IPS DF 4.7 (cell line): ENCODE measurements at regions not wholly inside any gene's neighbourhood (a gene's known extent, or its start where the extent isn't known, plus 50 kb on each side); places are given as distances from the start of the nearest gene placed in this dataset.
"Not testable (repeated sequence)": the region's sequence is repeated elsewhere in the genome, so short reads cannot be mapped to it uniquely, and the experiment has no call there.

ENCODE experiments used
- DNase-seq: peaks from one replicate; pipeline ENCODE4 v3.0.0-alpha.2; 2013; ENCODE audit warnings: low spot score; ENCODE audit errors: extremely low read depth

- DNase-seq = no peak
These were observed 592.4 kb downstream of the EPM2A start for GRCh38 chr6:145142958-145143357.

DNA sequence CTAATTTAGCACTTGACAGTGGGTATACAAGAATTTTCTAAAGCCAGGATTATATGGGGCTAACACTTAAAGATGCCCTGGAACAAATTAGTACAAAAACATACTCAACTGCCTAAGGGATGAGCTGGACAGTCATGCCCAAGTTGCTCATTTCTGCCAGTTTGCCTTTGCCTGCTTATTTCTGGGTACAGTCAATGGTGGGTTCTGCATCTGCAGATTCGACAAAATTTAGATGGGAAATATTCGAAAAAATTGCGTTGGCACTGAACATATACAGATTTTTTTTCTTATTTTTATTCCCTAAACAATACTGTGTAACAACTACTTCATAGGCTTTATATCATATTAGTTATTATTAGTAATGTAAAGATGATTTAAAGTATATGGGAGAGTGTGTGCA lies 591.9 kb downstream of the EPM2A start:
- no peak for DNase-seq

- DNase-seq = no peak
These were observed 587.8 kb downstream of the EPM2A start for GRCh38 chr6:145147559-145147958.

DNA sequence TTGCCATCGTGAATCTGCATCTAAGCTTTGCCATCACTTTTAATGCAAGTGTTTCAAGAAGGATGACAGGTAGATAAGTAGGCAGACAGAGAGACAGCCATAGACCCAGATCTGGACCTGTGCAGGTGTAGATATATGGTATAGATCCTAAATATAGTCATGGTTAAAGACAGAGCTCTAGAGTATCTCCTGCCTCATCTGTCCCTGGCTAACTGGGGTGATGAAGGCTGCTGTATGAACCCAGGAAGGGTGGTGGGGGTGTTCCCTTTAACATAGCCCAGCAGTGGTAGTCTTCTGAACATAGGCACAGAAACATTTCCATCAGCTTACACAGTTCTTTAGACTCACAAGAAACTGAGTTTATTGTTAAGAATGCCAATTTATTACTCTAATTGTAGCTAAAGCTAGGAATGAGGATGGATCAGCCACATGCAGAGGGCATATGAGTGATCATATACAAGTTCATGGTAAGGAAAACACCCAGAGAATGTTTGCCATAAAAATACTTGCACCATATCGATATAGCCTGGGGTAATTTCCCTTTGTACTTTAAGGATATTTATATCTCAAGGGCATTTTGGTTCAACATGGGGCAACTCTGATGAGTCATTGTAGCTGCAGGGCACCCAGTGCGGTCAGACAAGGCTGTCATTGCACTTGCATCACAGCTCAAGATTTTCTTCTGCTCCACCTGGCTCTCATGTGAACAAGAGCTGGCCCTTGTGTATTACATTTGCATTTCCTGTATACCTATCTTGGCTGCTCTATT lies 587.2 kb downstream of the EPM2A start:
- no peak for DNase-seq

DNA sequence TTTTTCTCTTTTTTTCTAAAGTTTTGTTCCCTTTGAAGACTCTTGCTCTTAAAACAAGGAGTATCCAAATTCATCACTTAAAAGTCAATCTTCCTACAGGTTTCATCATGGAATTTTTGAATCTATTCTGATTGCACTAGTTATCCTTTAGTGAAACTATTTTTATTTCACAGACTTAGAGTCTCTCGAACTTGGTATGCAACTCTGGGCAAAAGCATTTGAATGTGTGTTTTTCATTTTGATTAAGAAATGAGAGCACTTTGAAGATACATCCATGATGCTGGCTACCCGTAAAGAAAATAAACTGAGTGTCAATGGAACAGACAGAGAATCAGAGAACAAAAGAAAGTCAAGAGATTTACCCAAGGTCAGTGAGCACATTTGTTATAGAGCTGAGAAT lies 586.5 kb downstream of the EPM2A start:
- DNase-seq = no peak

DNA sequence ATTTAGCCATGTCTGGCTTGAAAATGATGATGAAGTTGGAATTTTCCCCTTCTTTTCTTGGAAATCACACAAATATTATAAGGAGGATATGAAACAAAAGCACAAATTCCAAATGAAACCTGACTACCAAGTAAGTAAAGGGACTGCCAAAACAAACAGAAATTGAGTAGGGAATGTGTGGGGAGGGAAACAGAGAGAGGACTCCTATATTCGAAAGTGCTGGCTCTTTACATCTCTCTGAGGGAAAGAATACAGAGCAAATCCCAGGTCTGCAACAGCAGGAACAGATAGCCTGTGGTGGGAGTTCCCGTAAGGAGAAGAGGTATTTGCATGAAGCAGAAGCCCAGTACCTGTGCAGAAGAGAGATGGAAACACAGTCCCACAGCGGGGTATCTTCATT lies 583.7 kb downstream of the EPM2A start:
- no peak for DNase-seq

DNA sequence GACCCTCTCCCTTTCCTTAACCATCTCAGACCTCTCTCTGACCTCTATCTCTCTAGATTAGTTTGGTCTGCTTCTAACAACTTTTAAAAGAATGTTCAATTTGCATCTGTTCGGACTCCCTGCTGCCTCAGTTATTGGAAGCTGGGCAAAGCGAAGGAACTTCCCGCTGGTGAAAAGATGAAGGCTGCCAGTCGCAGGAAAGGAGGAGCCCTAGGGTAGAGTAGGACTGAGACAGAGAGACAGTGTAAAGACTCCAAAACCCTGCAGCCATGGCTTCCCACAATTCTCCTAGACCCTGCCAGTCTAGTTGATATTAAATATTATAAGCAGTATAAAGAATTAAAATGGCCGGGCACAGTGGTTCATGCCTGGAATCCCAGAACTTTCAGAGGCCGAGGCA lies 581.8 kb downstream of the EPM2A start:
- no peak for DNase-seq

GRCh38 chr6:145155411-145155810 lies 579.9 kb downstream of the EPM2A start:
- no peak for DNase-seq

DNA sequence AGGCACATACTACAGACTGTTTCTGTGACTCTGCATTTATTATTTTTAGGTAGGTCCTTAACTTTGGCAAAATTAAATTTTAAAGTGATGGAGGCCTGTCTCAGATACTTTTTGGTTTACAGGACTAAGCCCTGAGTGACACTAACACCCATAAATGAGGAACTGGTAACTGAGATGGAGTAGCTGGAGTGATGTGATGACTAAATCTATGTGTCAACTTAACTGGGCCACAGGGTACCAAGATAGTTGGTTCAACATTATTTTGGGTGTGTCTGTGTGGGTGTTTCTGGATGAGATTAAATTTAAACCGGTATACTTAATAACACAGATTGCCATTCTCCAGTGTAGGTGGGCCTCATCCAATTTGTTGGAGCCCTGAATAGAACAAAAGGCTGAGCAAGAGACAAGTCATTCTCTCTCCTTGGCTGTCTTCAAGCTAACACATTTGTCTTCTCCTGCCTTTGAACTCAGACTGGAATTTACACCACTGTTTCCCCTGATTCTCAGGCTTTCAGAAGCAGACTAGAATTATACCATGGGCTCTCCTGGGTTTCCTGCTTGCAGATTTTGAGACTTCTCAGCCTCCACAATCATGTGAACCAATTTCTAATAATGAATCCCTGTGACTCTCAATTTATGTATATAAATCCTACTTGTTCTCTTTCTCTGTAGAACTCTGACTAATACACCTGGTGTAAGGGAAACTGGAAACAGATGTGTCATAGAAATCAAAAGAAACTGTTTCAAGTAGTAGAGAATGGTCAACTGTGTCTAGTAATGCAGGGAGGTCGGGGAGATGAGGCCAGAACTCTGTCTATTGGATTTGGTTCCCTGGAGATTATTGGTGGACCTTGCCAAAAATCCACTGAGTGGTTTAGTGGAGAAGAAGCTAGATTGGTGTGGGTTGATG lies 579.2 kb downstream of the EPM2A start:
- no peak for DNase-seq

- not testable (repeated sequence) for DNase-seq
These were observed 576.7 kb downstream of the EPM2A start for GRCh38 chr6:145158636-145159035.

DNA sequence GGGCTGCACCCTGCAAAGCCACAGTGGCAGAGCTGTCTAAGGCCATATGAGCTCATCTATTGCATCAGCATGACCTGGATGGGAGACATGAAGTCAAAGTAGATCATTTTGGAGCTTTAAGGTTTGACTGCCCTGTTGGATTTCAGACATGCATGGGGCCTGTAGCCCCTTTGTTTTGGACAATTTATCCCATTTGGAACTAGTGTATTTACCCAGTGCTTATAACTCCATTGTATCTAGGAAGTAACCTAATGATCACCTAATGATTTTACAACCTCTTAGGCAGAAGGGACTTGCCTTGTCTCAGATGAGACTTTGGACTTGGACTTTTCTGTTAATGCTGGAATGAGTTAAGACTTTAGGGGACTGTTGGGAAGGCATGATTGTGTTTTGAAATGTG lies 575.4 kb downstream of the EPM2A start:
- DNase-seq = no peak

DNA sequence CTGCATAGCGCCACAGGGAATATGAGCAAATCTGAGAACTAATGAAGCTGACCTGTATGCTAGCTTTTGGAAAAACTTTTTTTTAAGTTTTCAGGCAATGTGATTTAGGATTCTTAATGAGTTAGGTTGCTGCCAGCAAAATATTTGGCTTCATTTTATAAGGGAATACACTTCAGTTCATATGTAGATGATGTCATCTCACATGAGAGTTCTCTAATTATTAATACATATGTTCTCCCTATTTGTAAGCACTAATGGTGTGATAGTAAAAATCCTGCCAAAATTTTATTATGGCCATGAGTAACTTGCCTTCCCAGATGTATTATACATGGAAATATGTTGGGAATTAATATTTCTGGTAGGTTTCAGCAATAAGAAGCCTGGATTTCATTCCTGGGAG lies 573.8 kb downstream of the EPM2A start:
- DNase-seq = no peak

DNA sequence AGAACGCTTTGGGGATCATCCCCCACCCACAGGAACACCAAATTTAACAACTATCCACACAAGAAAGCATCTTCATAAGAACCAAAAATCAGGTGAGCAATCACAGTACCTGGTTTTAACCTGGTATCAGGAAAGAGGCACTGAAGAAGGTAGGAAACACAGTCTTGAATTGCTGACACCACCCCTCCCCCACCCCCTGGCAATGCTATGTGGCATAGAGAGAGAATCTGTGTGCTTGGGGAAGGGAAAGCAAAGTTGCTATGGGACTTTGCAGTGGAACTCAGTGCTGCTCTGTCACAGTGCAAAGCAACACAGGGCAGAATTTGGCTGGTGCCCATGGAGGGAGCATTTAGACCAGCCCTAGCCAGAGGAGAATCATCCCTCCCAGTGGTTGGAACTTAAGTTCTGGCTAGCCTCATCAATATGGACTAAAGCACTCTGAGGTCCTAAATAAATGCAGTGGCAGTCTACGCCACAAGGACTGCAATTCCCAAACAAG lies 565.5 kb downstream of the EPM2A start:
- no peak for DNase-seq

- no peak for DNase-seq
These were observed 559.9 kb downstream of the EPM2A start for GRCh38 chr6:145175470-145175869.

- DNase-seq = no peak
These were observed 556.9 kb downstream of the EPM2A start for GRCh38 chr6:145178391-145178790.

DNA sequence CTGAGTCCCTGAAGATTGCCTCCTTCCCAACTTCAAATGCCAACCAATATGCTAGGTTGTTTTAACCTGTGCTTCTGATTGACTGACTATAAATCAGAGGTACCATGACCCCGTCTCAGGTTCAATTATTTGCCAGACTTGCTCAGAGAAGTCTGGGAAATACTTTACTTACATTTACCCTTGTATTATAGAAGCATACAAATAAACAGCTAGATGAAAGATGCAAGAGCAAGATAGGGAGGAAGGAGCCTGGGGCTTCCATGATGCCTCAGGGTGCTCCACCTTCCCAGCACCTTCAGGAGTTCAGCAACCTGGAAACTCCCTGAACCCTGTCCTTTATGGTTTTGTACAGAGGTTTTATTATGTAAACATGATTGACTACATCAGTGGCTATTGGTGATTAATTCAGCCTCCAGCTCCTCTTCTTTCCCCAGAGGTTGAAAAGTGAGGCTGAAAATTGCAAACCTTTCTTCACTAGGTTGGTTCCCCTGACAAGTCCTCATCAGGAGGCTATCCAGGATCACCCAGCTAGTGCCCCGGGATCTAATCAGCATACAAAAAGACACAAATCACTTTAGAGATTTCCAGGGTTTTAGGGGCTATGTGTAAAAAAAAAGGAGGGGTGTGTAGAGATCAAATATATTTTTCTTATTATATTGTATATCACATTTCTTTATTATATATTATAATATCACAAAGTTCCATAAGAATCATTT lies 547.7 kb downstream of the EPM2A start:
- no peak for DNase-seq

DNA sequence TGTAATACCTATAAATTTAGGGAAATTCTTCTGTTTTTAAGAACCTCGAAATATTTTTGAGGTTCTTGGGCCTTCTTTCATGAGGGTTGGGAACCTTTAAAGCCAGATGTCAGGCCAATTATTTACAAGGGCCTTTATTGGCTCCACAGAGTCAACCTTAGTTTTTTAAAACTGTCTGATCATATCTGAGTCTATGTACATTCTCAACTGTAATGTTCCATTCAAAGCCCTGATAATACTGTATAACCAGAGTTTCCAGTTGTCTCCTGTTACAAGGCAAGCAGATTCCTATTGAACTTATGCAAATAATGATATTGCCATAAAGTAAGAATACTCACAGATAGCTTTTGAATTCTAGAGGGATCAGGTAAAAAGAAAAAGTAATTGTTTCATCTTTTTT lies 545.5 kb downstream of the EPM2A start:
- no peak for DNase-seq

DNA sequence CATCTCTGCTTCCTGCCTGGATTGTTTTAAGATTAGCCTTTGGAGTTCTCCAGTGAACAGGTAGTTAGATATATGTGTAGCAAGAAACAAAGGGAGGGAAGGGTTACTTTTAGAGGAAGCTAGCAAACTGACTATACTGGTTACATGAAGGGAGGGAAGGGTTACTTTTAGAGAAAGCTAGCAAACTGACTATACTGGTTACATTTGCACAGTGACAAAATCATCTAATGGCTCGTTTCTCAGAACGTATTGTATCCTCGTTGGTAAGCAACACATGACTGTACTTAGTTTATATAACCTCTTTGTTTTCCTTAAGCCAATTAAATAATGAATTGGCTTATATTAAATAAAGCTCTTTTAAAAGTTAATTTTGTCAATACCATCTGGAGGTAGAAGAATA lies 540.9 kb downstream of the EPM2A start:
- no peak for DNase-seq

DNA sequence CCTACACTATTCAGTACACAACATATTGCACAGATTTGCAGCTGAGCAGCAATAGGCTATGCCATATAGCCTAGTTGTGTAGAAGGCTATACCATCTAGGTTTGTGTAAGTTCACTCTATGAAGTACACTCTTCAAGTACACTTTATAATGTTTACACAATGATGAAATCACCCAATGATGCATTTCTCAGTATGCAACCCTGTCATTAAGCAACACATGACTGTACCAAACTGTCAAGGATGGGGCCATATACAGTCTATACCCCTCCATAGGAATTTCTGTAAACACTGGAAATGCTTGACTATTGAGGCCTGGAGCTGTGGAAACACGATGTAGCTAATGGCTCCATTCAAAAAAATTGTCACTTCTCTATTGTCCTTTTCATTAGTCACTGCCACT lies 535.4 kb downstream of the EPM2A start:
- no peak for DNase-seq

GRCh38 chr6:145204301-145204700 lies 531.0 kb downstream of the EPM2A start:
- no peak for DNase-seq

GRCh38 chr6:145206247-145206907 lies 528.9 kb downstream of the EPM2A start:
- DNase-seq = no peak
